ENCODE measurements at regions not wholly inside any gene's neighbourhood (a gene's known extent, or its start where the extent isn't known, plus 50 kb on each side); places are given as distances from the start of the nearest gene placed in this dataset.

DNA sequence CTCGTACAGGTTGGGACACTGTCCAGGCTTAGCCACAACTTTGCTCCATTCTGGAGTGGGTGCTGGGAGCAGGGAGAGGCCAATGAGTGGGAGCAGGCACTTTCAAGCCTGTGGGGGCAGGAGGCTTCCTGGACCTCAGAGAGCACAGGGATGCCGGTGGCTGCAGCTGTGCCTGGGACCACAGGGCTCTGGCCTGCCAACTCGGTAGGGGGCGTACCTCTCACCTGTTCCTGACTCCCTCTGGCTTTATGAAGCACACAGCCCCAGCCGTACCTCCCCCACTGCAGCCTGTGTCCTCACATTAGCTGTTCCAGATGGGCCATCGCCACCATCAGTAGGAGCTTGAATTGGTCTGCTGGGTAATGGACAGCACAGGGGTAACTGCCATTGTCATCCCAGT lies 278.7 kb upstream of the KLHL1 start:
- DNase-seq (ENCODE audit: low spot score): no peak

DNA sequence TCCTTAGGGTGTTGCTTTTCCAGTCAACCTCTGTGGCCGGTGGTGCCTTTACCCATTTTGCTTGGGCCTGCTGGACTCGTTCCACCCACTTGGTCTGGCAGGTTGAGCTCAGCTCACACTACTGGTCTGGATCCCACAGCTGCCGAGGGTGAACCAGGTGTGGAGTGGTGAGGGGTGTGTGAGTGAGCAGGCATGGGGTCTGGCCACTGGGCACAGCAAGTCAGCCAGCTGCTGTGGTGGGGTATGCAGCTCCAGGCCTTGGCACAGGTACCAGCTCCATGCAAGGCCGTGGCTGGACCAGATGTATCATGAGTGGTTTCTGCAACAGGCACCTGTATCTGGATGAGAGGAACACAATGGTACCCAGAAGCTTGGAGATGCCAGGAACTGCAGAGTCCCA lies 277.6 kb upstream of the KLHL1 start:
- DNase-seq (ENCODE audit: low spot score): no peak

DNA sequence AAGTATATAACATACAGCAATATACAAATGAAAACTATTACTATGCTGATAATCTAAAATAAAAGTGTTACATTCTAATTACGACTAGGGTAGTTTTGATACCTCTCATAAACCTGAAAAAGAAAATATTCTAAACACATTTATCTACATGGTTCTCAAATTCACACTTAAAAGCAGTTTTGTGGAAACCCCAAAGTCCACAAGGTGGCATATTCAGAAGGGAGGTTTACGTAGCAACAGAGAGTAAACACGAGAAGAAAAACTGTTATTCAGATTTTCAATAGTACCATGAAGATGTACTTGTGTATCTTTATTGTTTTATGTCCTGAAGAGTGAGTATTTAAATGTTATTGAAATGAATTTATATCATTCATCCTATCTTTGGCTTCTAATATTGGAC lies 275.9 kb upstream of the KLHL1 start:
- DNase-seq (ENCODE audit: low spot score): no peak

DNA sequence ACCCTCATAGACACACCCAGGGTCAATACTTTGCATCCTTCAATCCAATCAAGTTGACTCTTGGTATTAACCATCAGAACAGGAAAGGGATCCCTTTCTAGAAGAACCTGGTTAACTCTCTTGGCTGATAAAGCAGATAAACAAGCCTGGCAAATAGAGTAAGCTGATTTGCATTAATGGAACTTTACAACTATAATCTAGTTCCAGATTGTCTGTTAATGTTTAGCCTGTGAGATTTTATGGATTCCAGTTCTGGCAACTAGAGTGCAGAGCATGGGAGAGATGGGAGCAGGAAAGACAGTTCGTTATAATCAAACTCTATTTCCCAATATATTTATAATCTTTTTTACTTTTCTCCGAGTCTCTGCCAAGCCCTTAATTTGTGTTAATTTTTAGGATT lies 272.6 kb upstream of the KLHL1 start:
- DNase-seq (ENCODE audit: low spot score): no peak

DNA sequence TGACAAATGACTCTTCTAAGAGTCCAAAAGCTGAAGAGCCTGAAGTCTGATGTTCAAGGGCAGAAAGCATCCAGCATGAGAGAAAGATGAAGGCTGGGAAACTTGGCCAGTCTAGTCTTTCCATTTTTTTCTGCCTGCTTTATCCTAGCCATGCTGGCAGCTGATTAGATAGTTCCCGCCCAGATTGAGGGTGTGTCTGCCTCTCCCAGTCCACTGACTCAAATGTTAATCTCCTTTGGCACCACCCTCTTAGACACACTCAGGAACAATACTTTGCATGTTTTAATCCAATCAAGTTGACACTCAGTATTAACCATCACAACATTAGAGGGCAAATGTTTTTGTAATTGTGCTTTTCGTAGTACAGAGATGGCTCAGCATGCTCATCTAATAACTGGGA lies 267.5 kb upstream of the KLHL1 start:
- DNase-seq (ENCODE audit: low spot score): no peak

DNA sequence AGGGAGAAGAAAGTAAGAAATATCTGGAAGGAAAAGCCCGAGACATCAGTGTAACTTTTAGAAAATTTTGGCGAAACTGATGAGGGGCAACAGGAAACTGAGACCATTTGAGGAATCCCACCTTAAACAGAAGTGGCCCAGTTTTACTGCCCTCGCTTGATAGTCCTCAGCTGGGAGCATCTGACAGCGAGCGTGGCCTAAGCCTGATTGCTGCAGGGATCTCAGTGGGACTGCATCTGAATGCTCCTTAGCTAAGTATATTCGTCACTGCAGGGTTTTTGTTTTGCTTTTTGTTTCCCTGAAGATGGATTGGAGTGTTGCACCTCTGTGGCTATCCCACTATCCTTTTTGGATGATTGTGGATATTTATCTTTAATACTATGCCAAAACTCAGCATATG lies 262.7 kb upstream of the KLHL1 start:
- DNase-seq (ENCODE audit: low spot score): no peak

DNA sequence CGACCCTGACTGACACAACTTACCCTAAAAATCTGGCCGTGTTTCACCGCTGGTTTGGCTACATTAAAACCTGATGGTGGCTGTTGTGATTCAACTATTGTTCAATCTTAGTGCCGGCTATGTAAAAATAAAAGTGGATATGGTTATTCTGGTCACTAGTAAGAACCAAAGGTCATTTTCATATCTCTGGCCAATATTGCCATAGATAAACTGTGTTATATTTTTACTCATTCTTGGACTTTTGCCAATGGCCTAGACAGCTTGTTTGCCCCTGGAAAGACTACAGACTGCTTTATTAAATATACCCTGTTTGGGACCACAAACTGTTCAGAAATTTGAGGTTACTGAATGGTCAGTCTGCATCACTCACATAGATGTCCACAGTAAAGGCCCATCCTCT lies 258.5 kb upstream of the KLHL1 start:
- DNase-seq (ENCODE audit: low spot score): no peak

DNA sequence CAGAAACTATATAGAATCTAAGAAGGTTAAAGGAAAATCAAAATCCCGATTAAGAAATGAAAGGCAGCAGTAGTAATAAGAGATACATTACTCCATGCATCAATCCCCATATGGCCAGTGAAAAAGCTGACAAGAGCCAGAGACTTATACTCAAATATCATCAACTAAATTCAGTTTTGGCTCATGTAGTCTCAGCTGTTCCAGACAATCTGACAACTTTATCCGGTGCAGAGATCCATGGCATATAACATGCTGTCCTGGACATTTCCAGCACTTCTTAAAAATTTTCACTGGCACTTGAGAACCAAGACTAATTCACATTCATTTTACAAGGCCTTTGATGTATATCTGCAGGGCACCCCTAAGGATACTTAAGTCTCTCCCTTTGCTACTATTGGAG lies 255.7 kb upstream of the KLHL1 start:
- DNase-seq (ENCODE audit: low spot score): no peak

DNA sequence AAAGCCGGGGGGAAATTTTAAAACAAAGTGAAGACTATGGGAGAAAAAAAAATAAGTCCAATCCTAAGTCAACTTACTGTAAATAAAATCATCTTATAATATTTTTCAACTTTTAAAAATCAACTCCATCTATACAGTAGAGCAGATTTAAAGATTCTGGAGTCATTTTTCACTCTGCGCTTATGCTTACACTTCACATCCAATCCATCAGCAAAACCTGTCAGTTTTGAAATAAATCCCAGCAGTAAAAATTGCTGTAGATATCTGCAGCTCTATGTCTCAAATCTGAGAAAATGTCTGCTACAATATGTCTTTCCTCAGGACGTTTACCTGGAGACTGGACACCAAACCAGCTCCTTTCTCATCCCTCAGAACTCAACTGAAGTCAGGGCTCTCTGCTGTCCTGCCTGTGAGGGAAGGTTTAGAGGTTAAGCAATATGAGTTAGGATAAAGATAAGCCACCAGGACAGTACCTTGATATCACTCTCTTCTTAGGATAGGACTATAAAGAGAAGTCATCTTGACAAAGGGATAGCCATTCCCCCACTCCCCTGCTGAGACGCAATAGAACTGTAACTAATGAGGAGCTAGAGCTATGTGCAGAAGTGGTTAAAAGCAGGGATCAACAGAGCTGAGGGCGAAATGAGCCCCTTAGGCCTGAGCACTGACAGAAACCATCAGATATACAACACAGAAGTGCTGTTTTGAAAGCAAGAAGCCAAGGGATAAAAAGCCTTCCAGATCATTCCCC lies 254.7 kb upstream of the KLHL1 start:
- no peak for DNase-seq (ENCODE audit: low spot score)

DNA sequence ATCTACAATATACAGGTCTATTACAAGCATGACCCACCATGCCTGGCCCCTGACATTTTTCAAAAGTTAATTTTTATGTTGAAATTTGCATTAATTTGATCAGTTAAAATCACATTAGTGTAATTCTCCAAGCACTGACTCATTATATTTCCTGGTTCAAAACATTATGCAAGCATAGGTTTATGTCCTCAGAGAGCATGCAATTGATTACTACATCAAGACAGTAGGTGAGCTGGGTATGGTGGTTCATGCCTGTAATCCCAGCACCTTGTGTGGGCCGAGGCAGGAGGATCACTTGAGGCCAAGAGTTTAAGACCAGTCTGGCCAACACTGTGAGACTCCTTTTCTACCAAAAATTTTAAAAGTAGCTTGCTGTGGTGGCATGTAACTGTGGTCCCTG lies 248.8 kb upstream of the KLHL1 start:
- no peak for DNase-seq (ENCODE audit: low spot score)

DNA sequence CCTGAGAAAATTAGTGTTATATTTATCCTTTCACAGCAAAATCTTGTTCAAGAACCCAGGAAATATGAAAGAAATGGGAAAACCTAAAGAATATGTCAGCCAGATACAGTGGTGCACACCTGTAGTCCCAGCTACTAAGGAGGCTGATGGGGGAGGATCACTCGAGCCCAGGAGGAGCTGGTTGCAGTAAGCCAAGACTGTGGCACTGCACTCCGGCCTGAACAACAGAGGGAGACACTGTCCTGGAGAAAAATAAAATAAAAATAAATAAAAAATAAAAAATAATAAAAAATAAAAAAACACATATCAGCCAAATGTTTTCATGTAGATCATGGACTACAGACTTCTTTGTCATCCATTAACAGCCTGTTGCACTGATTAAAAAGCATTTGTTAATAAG lies 244.8 kb upstream of the KLHL1 start:
- DNase-seq (ENCODE audit: low spot score): no peak

DNA sequence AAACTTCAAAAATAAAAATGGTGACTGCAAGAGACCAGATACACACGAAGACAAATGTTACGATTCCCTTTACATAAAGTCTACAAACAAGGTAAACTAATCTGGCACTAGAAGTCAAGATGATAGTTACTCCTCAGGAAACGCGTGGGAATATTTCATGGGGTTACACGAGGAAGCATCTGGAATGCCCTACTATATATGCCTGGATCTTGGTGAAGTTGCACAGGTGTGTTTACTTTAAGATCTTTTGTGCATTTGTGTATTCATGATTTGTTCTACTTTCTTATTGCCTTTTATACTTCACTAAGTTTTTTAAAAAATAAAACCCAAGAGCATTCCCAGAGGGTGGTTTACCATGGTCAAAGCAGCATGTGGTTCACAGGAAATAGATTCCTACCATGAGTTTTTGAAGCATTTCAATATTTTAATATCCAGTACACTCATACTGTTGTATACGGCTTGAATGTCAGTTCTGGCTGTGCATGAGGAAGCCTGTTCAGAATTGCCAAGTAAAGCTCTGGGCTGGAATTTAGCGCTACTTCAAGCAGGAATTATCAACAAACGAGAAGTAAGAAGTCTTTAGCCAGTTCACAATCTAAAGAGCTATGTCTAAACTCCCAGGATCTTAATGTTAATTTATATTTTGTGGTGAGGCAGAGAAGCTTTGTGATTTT lies 239.8 kb upstream of the KLHL1 start:
- DNase-seq (ENCODE audit: low spot score): no peak

DNA sequence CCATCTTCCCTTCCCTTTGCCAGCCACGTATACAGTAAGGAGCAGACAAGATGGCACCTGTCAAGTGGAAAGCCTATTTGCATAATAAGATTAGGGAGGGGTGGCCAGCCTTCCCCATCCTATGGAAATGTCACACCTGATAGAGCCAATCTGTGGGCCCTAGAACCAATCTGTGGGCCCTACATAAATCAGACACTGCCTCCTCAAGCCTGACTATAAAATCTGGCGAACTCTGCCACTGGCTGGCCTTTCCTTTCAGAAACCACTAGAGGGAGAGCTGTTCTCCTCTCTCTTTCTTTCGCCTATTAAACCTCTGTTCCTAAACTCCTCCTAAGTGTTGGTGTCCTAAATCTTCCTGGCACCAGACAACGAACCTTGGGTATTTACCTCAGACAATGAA lies 231.5 kb upstream of the KLHL1 start:
- DNase-seq (ENCODE audit: low spot score): no peak

DNA sequence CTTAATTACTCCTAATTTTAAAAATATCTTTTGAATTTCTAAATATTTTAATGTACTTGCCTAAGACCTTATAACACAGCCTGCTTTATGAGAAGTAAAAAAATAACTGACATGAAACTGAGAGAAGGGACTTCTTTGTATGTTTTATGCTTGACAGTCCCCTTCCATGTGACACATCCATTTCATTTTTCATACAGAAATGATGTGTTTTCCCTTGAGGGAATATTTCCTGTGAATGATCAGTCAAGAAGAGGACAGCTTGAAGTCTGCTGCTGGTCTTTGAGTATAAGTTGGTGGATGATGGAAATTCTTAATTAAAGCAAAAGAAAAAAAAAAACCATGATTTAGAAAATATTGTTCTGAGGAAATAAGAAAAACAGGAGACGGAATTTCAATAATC lies 230.4 kb upstream of the KLHL1 start:
- DNase-seq (ENCODE audit: low spot score): no peak

DNA sequence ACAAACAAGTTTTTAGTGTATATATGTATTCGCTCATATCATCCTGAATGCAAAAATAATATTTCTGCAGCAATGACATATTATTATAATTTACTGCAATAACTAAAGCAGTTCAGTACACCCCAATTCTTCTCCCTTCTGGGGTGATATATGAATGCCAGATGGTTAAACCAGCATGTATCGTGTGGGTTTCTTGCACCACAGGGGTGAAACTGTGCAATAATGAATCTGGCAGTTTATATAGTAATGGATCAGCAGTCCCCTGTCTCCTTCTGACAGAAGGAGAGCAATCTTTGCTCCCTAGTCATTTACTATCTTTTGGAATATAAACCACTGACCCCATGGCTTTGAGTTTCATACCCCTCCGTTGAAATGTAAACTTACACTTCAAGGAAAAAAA lies 228.6 kb upstream of the KLHL1 start:
- no peak for DNase-seq (ENCODE audit: low spot score)

DNA sequence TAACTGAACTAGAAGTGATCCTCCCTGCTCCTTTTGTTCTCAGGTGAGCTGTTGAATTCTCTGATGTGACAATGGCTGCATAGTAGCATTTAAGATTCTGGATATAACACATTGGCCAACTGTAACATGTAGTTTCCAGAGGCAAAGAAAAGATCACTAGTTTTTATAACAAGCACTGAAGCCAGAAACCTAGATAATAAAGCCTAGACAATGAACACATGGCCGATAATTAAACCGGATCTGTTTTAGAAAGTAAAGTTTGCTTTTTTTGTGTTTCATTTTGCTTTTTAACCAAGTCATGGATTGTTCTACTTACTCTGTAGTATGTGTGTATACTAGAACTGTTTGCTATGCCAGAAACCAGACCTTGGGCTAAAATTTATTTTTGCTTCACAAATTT lies 225.5 kb upstream of the KLHL1 start:
- DNase-seq (ENCODE audit: low spot score): no peak

DNA sequence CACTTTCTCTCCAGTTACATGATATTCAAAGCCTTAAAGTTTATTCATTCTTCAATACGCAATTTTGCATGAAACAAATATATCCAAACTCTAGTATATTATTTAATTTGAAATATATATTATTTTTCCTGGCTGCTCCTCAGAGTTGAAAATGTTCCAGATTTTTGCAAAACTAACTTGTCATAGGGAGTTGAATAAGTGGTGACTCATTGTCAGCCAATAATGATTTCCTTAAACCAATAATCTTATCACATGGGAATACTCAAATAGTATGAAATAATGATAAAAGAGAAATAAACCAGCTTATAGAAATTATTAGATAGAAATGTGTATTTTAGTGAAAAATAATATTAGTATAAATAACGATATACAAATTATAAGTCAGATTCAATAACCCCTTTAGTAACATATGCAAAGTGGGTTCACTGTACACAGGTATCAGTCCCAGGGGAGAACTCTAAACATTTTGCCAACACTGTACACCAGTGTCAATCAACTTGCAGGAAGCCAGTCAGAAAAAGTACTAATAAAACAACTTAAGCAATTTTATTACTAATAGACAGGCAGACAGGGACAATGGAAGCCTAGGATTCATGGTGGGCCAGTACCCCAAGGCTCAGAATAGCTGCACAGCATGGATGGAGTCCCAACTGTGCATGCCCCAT lies 222.6 kb upstream of the KLHL1 start:
- DNase-seq (ENCODE audit: low spot score): no peak

DNA sequence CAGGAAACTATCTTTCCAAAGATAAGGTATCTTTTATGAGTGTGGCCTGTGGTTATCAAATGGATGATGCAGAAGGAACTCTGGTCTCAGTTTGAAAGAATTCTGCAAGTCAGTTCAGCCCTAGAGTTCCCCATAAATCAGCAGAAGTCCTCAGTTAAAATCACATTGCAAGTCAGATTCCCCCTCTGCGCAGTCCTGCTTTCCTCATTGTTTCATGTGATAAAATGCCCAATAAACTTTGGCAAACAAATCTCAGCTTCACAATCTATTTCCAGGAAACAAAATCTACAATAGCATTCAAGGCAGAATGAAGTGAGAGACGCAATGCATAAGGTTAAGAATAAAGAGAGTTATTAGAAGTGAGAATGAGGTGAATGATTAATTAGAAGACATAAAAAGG lies 216.3 kb upstream of the KLHL1 start:
- no peak for DNase-seq (ENCODE audit: low spot score)

DNA sequence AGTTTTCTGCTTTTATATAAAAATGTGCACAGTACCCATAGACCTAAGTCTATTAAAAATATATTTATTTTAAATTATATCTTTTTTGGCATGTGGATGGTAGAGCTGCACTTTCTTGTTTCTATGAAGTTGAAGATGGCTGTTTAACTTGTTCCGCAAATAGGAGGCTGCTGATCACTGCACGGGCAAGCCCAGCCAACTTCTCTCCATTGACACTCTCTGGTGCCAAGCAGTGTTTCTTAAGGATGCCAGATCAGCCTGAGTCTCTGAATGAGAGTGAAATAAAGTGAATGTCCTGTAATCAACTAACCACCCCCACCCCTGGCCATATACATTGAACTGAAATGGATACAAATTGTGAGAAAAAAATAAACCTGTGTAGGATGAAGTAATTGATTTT lies 202.9 kb upstream of the KLHL1 start:
- no peak for DNase-seq (ENCODE audit: low spot score)

DNA sequence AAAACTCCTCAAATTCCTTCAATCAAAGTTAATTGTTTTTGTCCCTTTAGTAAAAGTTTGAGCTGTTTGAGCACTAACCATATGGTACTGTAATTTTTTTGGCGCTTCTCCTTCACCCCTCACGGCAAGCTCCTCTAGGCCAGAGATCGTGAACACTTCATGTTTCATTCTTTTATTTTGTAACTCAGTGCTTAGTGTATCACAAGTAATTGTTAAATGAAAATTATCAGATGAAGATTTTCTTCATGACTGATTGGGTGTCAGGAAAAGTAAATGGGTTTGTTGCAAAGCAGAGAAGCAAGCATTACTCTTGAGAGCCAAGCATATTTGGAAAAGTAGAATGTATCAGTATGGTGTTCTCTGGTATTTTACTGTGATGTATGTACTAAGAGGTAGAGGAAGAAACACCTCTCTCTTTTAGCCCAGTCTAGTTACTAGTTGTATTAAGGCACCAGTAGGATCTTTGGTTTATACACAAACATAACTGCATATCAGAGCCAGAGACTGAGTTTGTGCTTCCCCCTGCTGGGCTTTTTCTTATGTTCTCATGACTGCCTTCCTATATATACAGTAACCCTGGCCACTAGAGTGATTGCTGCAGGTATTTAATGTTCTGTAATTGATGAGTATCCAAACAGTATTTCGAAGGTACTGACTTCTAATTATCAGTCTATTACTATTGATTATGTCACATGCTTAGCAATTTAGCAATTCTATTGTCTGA lies 202.3 kb upstream of the KLHL1 start:
- DNase-seq (ENCODE audit: low spot score): peak; percentile 38

DNA sequence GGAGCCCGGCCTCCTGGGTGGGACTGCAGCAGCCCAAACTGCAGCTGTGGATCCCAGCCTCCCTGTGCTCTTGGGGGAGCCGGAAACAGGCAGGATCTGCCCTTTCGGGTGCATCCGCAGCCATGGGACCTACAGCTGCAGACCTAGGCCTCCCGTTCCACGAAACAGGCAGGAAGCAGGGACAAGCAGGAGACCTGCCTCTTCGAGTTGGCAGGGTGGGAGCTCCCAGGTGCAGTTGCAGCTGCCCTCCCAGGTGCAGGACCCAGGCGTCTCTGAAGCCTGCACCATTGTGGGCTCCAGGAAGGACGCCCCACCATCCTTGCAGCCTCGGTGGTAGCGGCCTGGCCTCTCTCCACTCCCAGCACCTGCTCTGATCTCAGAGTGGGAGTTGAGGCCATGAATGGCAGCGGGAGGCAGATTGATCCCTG lies 189.0 kb upstream of the KLHL1 start:
- DNase-seq (ENCODE audit: low spot score): no peak

DNA sequence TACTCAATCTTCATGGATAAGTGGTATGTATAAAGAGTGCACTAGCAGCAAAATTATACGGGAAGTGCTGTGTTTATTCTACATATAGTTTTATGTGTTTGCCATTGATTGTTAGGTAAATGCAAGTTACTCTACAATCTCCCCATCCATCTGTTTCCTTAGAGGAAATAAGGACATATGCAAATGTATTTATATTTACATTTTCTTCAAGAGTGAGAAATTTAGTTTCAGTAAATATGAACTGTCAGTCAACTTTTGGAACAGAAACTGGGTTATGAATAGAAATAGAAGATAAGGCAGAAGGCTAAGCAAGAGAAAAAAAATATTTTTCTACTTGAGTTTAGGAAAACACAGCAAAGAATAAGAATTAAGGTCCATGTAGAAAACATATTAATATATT lies 176.1 kb upstream of the KLHL1 start:
- no peak for DNase-seq (ENCODE audit: low spot score)

DNA sequence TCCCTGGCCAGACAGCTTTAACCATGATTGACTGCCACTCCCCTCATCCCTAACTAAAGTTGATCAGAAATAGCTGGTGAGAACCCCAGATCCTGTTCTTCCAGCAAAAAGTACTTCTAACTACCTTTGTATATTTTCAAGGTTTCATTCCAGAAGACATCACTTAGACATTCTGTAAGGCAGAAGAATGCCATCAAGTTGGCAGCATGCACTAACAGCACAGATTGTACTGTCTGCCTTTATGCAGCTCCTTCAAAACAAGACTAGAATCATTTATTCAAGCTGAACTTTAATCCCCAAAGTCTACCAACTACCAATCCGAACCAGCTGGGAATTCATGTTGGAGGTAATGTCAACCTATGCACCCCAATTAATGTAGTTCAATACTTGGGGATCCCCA lies 167.6 kb upstream of the KLHL1 start:
- no peak for DNase-seq (ENCODE audit: low spot score)

Measured in kidney capillary endothelial cell (primary cell).